Activated CD4-positive, alpha-beta T cell treated with anti-CD3 and anti-CD28 coated beads for 48 hours (primary cell): ENCODE measurements at regions not wholly inside any gene's neighbourhood (a gene's known extent, or its start where the extent isn't known, plus 50 kb on each side); places are given as distances from the start of the nearest gene placed in this dataset.
"Not testable (repeated sequence)": the region's sequence is repeated elsewhere in the genome, so short reads cannot be mapped to it uniquely, and the experiment has no call there.

Experiments used
- DNase-seq: peaks from one replicate; pipeline ENCODE4 v3.0.0-alpha.2; 2020

- DNase-seq = no peak
Observed at GRCh38 chr13:37986811-37987210, 117.2 kb upstream of the TRPC4 start.

GRCh38 chr13:37985281-37985680 lies 115.7 kb upstream of the TRPC4 start:
- no peak for DNase-seq

- no peak for DNase-seq
Observed at GRCh38 chr13:37984357-37984756, 114.8 kb upstream of the TRPC4 start.

GRCh38 chr13:37981932-37982331 lies 112.4 kb upstream of the TRPC4 start:
- DNase-seq = no peak

GRCh38 chr13:37978680-37979079 lies 109.1 kb upstream of the TRPC4 start:
- no peak for DNase-seq

- no peak for DNase-seq
Observed at GRCh38 chr13:37968555-37968954, 99.0 kb upstream of the TRPC4 start.

- DNase-seq = no peak
Observed at GRCh38 chr13:37966266-37966665, 96.7 kb upstream of the TRPC4 start.

GRCh38 chr13:37960427-37960826 lies 90.9 kb upstream of the TRPC4 start:
- DNase-seq = no peak

- no peak for DNase-seq
Observed at GRCh38 chr13:37959284-37959683, 89.7 kb upstream of the TRPC4 start.

GRCh38 chr13:37956536-37956935 lies 87.0 kb upstream of the TRPC4 start:
- no peak for DNase-seq

- not testable (repeated sequence) for DNase-seq
Observed at GRCh38 chr13:37954597-37954996, 85.0 kb upstream of the TRPC4 start.

- no peak for DNase-seq
Observed at GRCh38 chr13:37954191-37954590, 84.6 kb upstream of the TRPC4 start.

- no peak for DNase-seq
Observed at GRCh38 chr13:37953696-37954095, 84.1 kb upstream of the TRPC4 start.

- no peak for DNase-seq
Observed at GRCh38 chr13:37950016-37950415, 80.4 kb upstream of the TRPC4 start.

GRCh38 chr13:37947419-37948140 lies 78.0 kb upstream of the TRPC4 start:
- no peak for DNase-seq

GRCh38 chr13:37945651-37946575 lies 76.3 kb upstream of the TRPC4 start:
- no peak for DNase-seq

- DNase-seq = no peak
Observed at GRCh38 chr13:37944869-37945442, 75.4 kb upstream of the TRPC4 start.

- no peak for DNase-seq
Observed at GRCh38 chr13:37944081-37944868, 74.7 kb upstream of the TRPC4 start.

- no peak for DNase-seq
Observed at GRCh38 chr13:37942929-37943328, 73.4 kb upstream of the TRPC4 start.

GRCh38 chr13:37934339-37935191 lies 65.0 kb upstream of the TRPC4 start:
- no peak for DNase-seq

- no peak for DNase-seq
Observed at GRCh38 chr13:37929308-37929707, 59.7 kb upstream of the TRPC4 start.

- no peak for DNase-seq
Observed at GRCh38 chr13:37927561-37927960, 58.0 kb upstream of the TRPC4 start.
